ENCODE measurements at regions not wholly inside any gene's neighbourhood (a gene's known extent, or its start where the extent isn't known, plus 50 kb on each side); places are given as distances from the start of the nearest gene placed in this dataset.

- no peak for DNase-seq
- intact Hi-C loops (cut with micrococcal nuclease) = no loop called here
- no peaks in the 10 kb centered on the region for H3K4me1 Mint-ChIP-seq
- no peaks in the 10 kb centered on the region for H3K27me3 Mint-ChIP-seq
- CTCF ChIA-PET = no interaction called here
- POLR2A ChIA-PET = interaction anchor here (0.7 kb wide), 1 partner anchor 493 kb away, joined by 3 read pairs; no protein-coding TSS in a partner anchor
- no peak for ATAC-seq (ENCODE audit: low read depth)
- H3K9me3 Mint-ChIP-seq = peaks cover 3% of the 10 kb centered on the region
- no peak for TF ChIP-seq CTCF (IDR thresholded peaks at IDR 0.05)
- H3K4me3 Mint-ChIP-seq = no peak overlapping the region
- H3K27ac Mint-ChIP-seq = no peak overlapping the region
- H3K36me3 Mint-ChIP-seq (ENCODE audit: low read depth) = no peaks in the 10 kb centered on the region
Measured at GRCh38 chr1:106564192-106564591, 492.3 kb upstream of the PRMT6 start.

DNA sequence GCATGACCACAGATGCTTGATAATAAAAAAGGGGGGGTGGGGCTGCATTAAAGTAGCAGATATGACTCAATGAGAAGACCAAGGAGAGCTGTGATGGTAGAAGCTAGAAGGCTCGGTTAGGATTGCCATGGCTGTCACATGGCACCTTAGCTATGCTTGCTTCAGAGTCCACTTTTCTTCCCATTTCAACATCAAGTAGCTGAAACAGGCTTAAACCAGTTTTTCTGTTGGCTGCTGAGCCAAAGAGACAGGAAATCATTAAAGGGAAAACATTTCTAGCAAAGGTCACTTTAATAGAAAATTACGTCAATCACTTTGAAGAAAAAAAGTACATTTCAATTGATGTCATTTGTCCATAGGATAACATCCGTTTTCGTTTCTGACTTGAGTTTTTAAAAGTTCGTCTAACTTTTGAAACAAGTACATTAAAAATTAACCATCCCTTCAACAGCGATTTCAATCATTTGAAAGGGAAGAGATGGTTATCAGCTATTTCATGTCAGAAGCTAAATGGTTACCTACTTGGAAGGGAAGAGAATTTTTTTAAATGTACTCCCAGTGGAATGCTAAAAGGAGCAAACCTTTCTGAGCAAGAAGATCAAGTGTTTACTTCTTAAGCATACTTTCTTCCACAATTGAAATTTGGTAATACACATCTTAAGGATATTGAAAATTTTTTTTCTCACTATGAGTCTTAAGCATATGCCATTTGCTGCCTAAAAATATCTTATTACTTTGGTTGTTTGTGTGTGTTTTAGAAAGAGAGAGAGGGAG is 488.1 kb upstream of the PRMT6 start:
- CTCF ChIA-PET = no interaction called here
- no peaks in the 10 kb centered on the region for H3K36me3 Mint-ChIP-seq (ENCODE audit: low read depth)
- intact Hi-C loops (cut with micrococcal nuclease) = no loop called here
- peaks cover 1% of the 10 kb centered on the region for H3K9me3 Mint-ChIP-seq
- no peak for ATAC-seq (ENCODE audit: low read depth)
- H3K4me3 Mint-ChIP-seq = no peak overlapping the region
- no peak overlapping the region for H3K27ac Mint-ChIP-seq
- H3K4me1 Mint-ChIP-seq = no peaks in the 10 kb centered on the region
- no peak for TF ChIP-seq CTCF (IDR thresholded peaks at IDR 0.05)
- no peak for DNase-seq
- H3K27me3 Mint-ChIP-seq = no peaks in the 10 kb centered on the region
- POLR2A ChIA-PET = no interaction called here

GRCh38 chr1:106571109-106571508 is 485.4 kb upstream of the PRMT6 start:
- TF ChIP-seq CTCF (IDR thresholded peaks at IDR 0.05) = no peak
- intact Hi-C loops (cut with micrococcal nuclease) = no loop called here
- ATAC-seq (ENCODE audit: low read depth) (no peak), DNase-seq (no peak)
- Mint-ChIP-seq H3K27ac (no peak overlapping the region), H3K4me3 (no peak overlapping the region), H3K27me3 (no peaks in the 10 kb centered on the region), H3K9me3 (peaks cover 1% of the 10 kb centered on the region), H3K4me1 (no peaks in the 10 kb centered on the region), H3K36me3 (ENCODE audit: low read depth) (no peaks in the 10 kb centered on the region)
- ChIA-PET POLR2A (no interaction called here), CTCF (no interaction called here)

DNA sequence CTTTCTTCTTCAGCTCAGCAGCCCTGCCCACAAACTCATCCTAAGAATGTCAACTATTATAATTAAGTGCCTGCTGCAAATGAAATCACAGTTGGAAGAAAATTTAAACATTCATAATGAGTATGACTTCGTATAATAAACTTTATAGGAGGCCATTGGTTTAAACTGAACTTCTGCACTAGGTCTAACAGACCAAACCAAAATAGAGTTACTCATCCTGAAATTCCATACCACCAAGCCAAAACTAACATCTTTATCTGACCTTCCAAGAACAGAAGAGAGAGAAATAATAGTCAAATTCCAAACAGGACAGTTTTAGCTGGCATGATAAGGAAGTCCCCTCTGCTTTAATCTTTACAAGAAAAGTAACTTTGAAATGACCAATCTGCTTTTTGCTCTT is 472.4 kb upstream of the PRMT6 start:
- intact Hi-C loops (cut with micrococcal nuclease) = no loop called here
- no peak for TF ChIP-seq CTCF (IDR thresholded peaks at IDR 0.05)
- ATAC-seq (ENCODE audit: low read depth) = no peak
- POLR2A ChIA-PET = no interaction called here
- Mint-ChIP-seq H3K4me1 (no peaks in the 10 kb centered on the region), H3K9me3 (peaks cover 5% of the 10 kb centered on the region), H3K27ac (no peak overlapping the region), H3K4me3 (no peak overlapping the region), H3K36me3 (ENCODE audit: low read depth) (no peaks in the 10 kb centered on the region), H3K27me3 (no peaks in the 10 kb centered on the region)
- CTCF ChIA-PET = no interaction called here
- DNase-seq = no peak

GRCh38 chr1:106584676-106585075 is 471.8 kb upstream of the PRMT6 start:
- no peak overlapping the region for H3K4me3 Mint-ChIP-seq
- ChIA-PET CTCF (no interaction called here), POLR2A (no interaction called here)
- H3K27me3 Mint-ChIP-seq = no peaks in the 10 kb centered on the region
- intact Hi-C loops (cut with micrococcal nuclease) = no loop called here
- no peak overlapping the region for H3K27ac Mint-ChIP-seq
- DNase-seq (no peak), ATAC-seq (ENCODE audit: low read depth) (no peak)
- peaks cover 5% of the 10 kb centered on the region for H3K9me3 Mint-ChIP-seq
- no peaks in the 10 kb centered on the region for H3K4me1 Mint-ChIP-seq
- no peaks in the 10 kb centered on the region for H3K36me3 Mint-ChIP-seq (ENCODE audit: low read depth)
- TF ChIP-seq CTCF (IDR thresholded peaks at IDR 0.05) = no peak

Data from activated B cell treated with CpG ODN at 0.5 μM for 24 hours (primary cell).